Karpas-422 (cell line): ENCODE measurements at regions not wholly inside any gene's neighbourhood (a gene's known extent, or its start where the extent isn't known, plus 50 kb on each side); places are given as distances from the start of the nearest gene placed in this dataset.

Experiments used
- DNase-seq: peaks from one replicate; pipeline ENCODE4 v3.0.0-alpha.2; 2015
- H2AFZ ChIP-seq: fragments of 200-600 bp; sonication (generic); 2 replicates; pipeline ENCODE4 v1.6.1; 2014; ENCODE audit warnings: antibody characterized with exemption, low read length, mixed read lengths
- H3K27ac ChIP-seq: fragments of 200-600 bp; sonication (generic); 2 replicates; pipeline ENCODE4 v1.5.1; 2014; ENCODE audit warnings: mild to moderate bottlenecking, low read length, moderate library complexity
- H3K27me3 ChIP-seq: fragments of 200-600 bp; sonication (generic); 2 replicates; pipeline ENCODE4 v1.6.1; 2014; ENCODE audit warnings: low read length, mixed read lengths
- H3K36me3 ChIP-seq: fragments of 200-600 bp; sonication (generic); 2 replicates; pipeline ENCODE4 v1.6.1; 2014; ENCODE audit warnings: low read length, mixed read lengths; ENCODE audit not compliant: insufficient read depth
- H3K4me1 ChIP-seq: fragments of 200-600 bp; sonication (generic); 2 replicates; pipeline ENCODE4 v1.6.1; 2014; ENCODE audit warnings: mild to moderate bottlenecking, low read length, mixed read lengths
- H3K4me2 ChIP-seq: fragments of 200-600 bp; sonication (generic); 2 replicates; pipeline ENCODE4 v1.6.1; 2014; ENCODE audit warnings: low read length, low read depth, mild to moderate bottlenecking; ENCODE audit not compliant: poor library complexity, severe bottlenecking
- H3K4me3 ChIP-seq: fragments of 200-600 bp; sonication (generic); 2 replicates; pipeline ENCODE4 v1.5.1; 2014; ENCODE audit warnings: mild to moderate bottlenecking, antibody characterized with exemption, low read length, mixed read lengths
- H3K79me2 ChIP-seq: fragments of 200-600 bp; sonication (generic); 2 replicates; pipeline ENCODE4 v1.6.1; 2014; ENCODE audit warnings: mild to moderate bottlenecking, low read length, mixed read lengths
- H3K9ac ChIP-seq: fragments of 200-600 bp; sonication (generic); 2 replicates; pipeline ENCODE4 v1.6.0; 2014; ENCODE audit warnings: low read length
- H3K9me2 ChIP-seq: fragments of 200-600 bp; sonication (generic), shearing (Covaris generic); replicated peaks from 2 replicates; pipeline ENCODE4 v1.6.0; 2014; ENCODE audit warnings: mild to moderate bottlenecking, low read length, moderate library complexity; ENCODE audit not compliant: insufficient read depth
- H3K9me3 ChIP-seq: fragments of 300-700, 200-600 bp; sonication (generic); 2 replicates; pipeline ENCODE4 v1.6.1; 2014; ENCODE audit warnings: low read length, mixed read lengths
- H4K20me1 ChIP-seq: fragments of 200-600 bp; sonication (generic); 2 replicates; pipeline ENCODE4 v1.6.1; 2014; ENCODE audit warnings: mild to moderate bottlenecking, antibody characterized with exemption, low read length, low read depth; ENCODE audit not compliant: insufficient read depth

- no peak overlapping the region for H3K4me2 ChIP-seq
Observed at GRCh38 chr2:220871909-220872308, 700.2 kb downstream of the EPHA4 start.

GRCh38 chr2:220876080-220876824, 695.9 kb downstream of the EPHA4 start:
- H3K27ac ChIP-seq, result no peak overlapping the region
- H3K27me3 ChIP-seq, result no peaks in the 10 kb centered on the region
- H2AFZ ChIP-seq, result no peak overlapping the region
- no peak overlapping the region for H3K4me2 ChIP-seq
- no peaks in the 10 kb centered on the region for H3K9me2 ChIP-seq
- no peaks in the 10 kb centered on the region for H3K36me3 ChIP-seq
- no peak overlapping the region for H3K4me3 ChIP-seq
- H4K20me1 ChIP-seq, result no peaks in the 10 kb centered on the region
- no peaks in the 10 kb centered on the region for H3K9me3 ChIP-seq
- no peaks in the 10 kb centered on the region for H3K4me1 ChIP-seq
- no peak overlapping the region for H3K9ac ChIP-seq
- DNase-seq, result no peak
- no peaks in the 10 kb centered on the region for H3K79me2 ChIP-seq

More at GRCh38 chr2:220871909-220872308, 700.2 kb downstream of the EPHA4 start:
- Histone ChIP-seq H3K36me3 (no peaks in the 10 kb centered on the region), H3K9me3 (no peaks in the 10 kb centered on the region), H3K79me2 (no peaks in the 10 kb centered on the region), H3K4me3 (no peak overlapping the region), H3K9ac (no peak overlapping the region), H2AFZ (no peak overlapping the region), H4K20me1 (no peaks in the 10 kb centered on the region), H3K27ac (no peak overlapping the region), H3K9me2 (no peaks in the 10 kb centered on the region), H3K4me1 (no peaks in the 10 kb centered on the region), H3K27me3 (no peaks in the 10 kb centered on the region)
- no peak for DNase-seq

GRCh38 chr2:220877491-220877890, 694.6 kb downstream of the EPHA4 start:
- no peak overlapping the region for H3K4me3 ChIP-seq

GRCh38 chr2:220877897-220878296, 694.2 kb downstream of the EPHA4 start:
- H2AFZ ChIP-seq, result no peak overlapping the region
- H3K27me3 ChIP-seq, result no peaks in the 10 kb centered on the region
- H3K9me2 ChIP-seq, result no peaks in the 10 kb centered on the region
- no peaks in the 10 kb centered on the region for H3K36me3 ChIP-seq
- H3K79me2 ChIP-seq, result no peaks in the 10 kb centered on the region
- H3K4me2 ChIP-seq, result no peak overlapping the region
- no peak overlapping the region for H3K4me3 ChIP-seq
- no peaks in the 10 kb centered on the region for H3K9me3 ChIP-seq
- H3K27ac ChIP-seq, result no peak overlapping the region
- DNase-seq, result no peak
- H3K9ac ChIP-seq, result no peak overlapping the region
- H3K4me1 ChIP-seq, result no peaks in the 10 kb centered on the region
- no peaks in the 10 kb centered on the region for H4K20me1 ChIP-seq

More at GRCh38 chr2:220877491-220877890, 694.6 kb downstream of the EPHA4 start:
- Histone ChIP-seq H3K27me3 (no peaks in the 10 kb centered on the region), H3K4me1 (no peaks in the 10 kb centered on the region), H3K4me2 (no peak overlapping the region), H3K79me2 (no peaks in the 10 kb centered on the region), H3K9me2 (no peaks in the 10 kb centered on the region), H2AFZ (no peak overlapping the region), H3K9ac (no peak overlapping the region), H3K36me3 (no peaks in the 10 kb centered on the region), H3K9me3 (no peaks in the 10 kb centered on the region), H3K27ac (no peak overlapping the region), H4K20me1 (no peaks in the 10 kb centered on the region)
- no peak for DNase-seq

- no peak for DNase-seq
- Histone ChIP-seq H3K4me1 (no peaks in the 10 kb centered on the region), H3K9me3 (no peaks in the 10 kb centered on the region), H2AFZ (no peak overlapping the region), H4K20me1 (no peaks in the 10 kb centered on the region), H3K4me2 (no peak overlapping the region), H3K4me3 (no peak overlapping the region), H3K27ac (no peak overlapping the region), H3K36me3 (no peaks in the 10 kb centered on the region), H3K79me2 (no peaks in the 10 kb centered on the region), H3K27me3 (no peaks in the 10 kb centered on the region), H3K9ac (no peak overlapping the region), H3K9me2 (no peaks in the 10 kb centered on the region)
Observed at GRCh38 chr2:220880623-220881596, 691.2 kb downstream of the EPHA4 start.

GRCh38 chr2:220882507-220882906, 689.6 kb downstream of the EPHA4 start:
- no peaks in the 10 kb centered on the region for H3K79me2 ChIP-seq
- H3K9ac ChIP-seq, result no peak overlapping the region
- no peaks in the 10 kb centered on the region for H3K4me1 ChIP-seq
- H3K9me2 ChIP-seq, result no peaks in the 10 kb centered on the region
- H3K4me3 ChIP-seq, result no peak overlapping the region
- no peak overlapping the region for H2AFZ ChIP-seq
- H3K27ac ChIP-seq, result no peak overlapping the region
- no peak for DNase-seq
- no peaks in the 10 kb centered on the region for H3K27me3 ChIP-seq
- no peaks in the 10 kb centered on the region for H4K20me1 ChIP-seq
- no peaks in the 10 kb centered on the region for H3K9me3 ChIP-seq
- no peak overlapping the region for H3K4me2 ChIP-seq
- no peaks in the 10 kb centered on the region for H3K36me3 ChIP-seq

GRCh38 chr2:220885593-220885992, 686.5 kb downstream of the EPHA4 start:
- Histone ChIP-seq H3K36me3 (no peaks in the 10 kb centered on the region), H3K9ac (no peak overlapping the region), H3K9me2 (no peaks in the 10 kb centered on the region), H2AFZ (no peak overlapping the region), H3K4me3 (no peak overlapping the region), H3K4me1 (no peaks in the 10 kb centered on the region), H3K27me3 (no peaks in the 10 kb centered on the region), H3K9me3 (no peaks in the 10 kb centered on the region), H3K4me2 (no peak overlapping the region), H3K79me2 (no peaks in the 10 kb centered on the region), H3K27ac (no peak overlapping the region), H4K20me1 (no peaks in the 10 kb centered on the region)
- DNase-seq, result no peak

- H3K79me2 ChIP-seq, result no peaks in the 10 kb centered on the region
- H3K9me2 ChIP-seq, result no peaks in the 10 kb centered on the region
- H3K36me3 ChIP-seq, result no peaks in the 10 kb centered on the region
- no peak overlapping the region for H2AFZ ChIP-seq
- no peaks in the 10 kb centered on the region for H4K20me1 ChIP-seq
- 0 out of 2 replicates have a peak, but pooled peaks cover 2% of the 10 kb centered on the region for H3K27me3 ChIP-seq
- no peak for DNase-seq
- H3K4me3 ChIP-seq, result no peak overlapping the region
- H3K4me2 ChIP-seq, result no peak overlapping the region
- H3K4me1 ChIP-seq, result no peaks in the 10 kb centered on the region
- H3K9ac ChIP-seq, result no peak overlapping the region
- no peaks in the 10 kb centered on the region for H3K9me3 ChIP-seq
- H3K27ac ChIP-seq, result no peak overlapping the region
Observed at GRCh38 chr2:220887271-220887870, 684.7 kb downstream of the EPHA4 start.
